NCI-H2081 (cell line): ENCODE measurements at regions not wholly inside any gene's neighbourhood (a gene's known extent, or its start where the extent isn't known, plus 50 kb on each side); places are given as distances from the start of the nearest gene placed in this dataset.

Experiments
- DNase-seq, 2 experiments: peaks; one replicate each; lab custom pipeline; 2025; lab: John Stamatoyannopoulos, UW

DNA sequence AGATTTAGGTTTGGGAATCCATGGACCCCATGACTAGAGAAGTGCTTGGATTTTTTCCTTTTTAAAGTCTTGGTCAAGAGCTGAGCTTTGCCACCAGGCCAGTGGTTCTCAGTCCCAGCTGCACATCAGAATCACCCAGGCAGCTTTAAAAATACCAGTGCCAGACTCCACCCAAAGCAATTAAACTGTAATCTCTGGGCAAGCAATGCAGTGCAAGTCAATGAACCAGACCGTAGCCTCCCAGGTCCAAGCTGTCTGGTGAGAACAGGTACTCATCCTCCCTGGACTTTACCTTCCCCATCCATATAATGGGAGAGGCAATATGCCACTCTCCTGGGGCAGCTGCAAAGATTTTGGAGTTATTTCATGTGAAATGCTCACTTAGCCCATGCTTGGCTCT, 223.1 kb upstream of the CDH5 start:
- no peak for DNase-seq

DNA sequence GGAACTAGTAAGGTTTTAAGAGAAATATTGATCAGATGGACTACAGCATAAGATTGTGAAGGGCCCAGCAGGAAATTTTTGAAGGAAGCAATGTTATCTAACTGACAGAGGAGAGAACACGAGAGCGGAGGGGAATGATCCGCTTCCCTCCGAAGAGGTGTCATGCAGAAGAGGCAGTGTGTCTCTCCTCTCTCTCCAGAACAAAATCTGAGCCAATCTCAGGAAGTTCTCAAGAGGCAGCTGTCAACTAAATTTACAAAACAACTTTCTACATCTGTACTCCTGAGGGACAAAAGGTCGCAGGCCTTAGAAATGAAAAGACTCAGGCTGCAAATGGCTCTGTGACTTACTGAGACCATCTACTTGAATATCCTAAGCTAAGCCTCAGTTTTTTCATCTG, 224.6 kb upstream of the CDH5 start:
- DNase-seq, result no peak

DNA sequence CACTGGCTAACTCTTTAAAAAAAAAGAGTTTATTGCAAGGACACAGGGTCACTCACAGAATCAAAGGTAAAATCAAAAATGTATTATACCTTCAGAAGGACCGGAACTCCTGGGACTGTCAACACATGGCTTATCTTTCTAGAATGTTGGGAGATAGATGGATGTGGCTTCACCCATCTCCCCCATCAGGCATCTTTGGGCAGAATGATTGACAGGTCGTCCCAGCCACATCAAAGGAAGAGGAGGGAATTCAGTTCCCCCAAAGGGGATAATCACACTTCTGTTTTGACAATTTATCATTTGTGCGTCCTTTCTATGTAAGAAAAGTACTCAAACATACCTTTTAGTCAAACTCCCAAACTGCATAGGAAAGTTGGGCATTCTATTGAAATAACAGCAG, 228.6 kb upstream of the CDH5 start:
- no peak for DNase-seq

DNA sequence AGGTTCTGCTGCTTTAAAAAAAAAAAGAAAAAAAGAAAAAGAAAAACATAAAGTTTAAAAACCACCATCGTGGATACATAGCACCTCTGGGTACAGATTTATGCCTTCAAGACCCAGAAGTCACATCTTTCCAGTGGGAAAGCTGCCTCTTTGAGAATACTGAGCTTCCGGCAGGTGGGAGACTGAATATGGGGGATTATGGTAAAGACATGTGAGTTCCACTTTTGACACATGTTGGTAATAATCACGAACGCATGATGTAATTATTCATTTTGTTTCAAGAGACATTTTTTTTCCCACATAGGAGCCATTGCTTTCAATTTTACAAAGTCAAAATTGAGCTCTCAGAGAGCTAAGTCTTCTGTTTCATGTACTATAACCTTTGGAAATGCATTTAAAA, 229.7 kb upstream of the CDH5 start:
- DNase-seq, result no peak

DNA sequence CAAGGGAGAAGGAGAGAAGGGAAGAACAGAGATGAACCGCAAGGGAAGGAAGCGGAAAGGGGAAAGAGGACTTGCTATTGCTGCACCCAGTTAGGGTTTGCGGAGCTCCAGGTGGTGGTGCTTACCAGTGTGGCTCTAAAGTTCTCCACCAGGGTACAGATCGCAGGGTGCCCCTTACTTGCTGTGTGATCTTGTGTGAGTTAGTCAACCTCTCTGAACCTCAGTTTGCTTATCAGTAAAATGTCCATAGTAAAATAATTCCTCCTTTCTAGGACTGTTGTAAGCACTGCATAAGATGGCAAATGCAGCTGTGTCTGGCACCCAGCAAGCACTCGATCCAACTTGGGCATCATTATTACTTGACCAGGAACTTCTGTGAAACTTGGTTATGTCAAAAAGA, 230.7 kb upstream of the CDH5 start:
- no peak for DNase-seq

DNA sequence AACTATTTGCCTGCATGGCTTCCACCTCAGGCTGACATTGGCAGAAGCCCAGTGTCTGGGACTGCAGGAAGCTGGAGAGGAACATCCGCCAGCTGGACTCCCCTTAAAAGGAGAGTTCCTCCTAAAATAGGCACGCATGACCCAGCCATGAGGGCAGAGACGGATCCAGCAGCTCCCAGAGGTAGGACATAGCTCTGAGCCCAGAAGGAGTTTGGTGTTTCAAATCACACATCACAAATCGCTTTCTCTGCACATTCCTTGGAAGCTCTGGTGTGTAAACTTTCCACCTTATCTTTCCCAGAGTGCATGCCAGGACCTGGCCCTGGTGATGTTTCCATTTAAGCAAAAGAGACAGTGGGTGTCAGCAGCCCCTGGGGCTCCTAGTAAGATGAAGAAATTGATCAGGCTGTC, 231.1 kb upstream of the CDH5 start:
- no peak for DNase-seq

DNA sequence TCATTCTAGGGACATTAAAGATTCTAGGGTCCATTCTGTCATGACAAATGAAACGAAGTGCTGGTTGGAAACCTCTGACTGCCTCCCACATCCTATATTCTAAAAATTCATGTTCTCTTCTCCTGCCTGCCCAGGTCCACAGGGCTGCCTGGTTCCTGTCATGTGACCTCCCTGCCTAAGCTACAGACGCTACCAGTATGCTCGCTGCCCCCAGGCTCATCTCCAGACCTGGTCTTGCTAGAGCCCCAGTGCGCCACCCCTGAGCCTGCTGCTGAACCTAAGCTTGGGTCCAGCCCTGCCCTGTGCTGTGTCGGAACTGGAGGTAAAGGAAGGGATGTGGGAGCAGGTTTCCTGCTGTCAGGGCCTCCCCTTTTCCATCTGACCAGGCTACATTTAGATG, 231.6 kb upstream of the CDH5 start:
- no peak for DNase-seq

DNA sequence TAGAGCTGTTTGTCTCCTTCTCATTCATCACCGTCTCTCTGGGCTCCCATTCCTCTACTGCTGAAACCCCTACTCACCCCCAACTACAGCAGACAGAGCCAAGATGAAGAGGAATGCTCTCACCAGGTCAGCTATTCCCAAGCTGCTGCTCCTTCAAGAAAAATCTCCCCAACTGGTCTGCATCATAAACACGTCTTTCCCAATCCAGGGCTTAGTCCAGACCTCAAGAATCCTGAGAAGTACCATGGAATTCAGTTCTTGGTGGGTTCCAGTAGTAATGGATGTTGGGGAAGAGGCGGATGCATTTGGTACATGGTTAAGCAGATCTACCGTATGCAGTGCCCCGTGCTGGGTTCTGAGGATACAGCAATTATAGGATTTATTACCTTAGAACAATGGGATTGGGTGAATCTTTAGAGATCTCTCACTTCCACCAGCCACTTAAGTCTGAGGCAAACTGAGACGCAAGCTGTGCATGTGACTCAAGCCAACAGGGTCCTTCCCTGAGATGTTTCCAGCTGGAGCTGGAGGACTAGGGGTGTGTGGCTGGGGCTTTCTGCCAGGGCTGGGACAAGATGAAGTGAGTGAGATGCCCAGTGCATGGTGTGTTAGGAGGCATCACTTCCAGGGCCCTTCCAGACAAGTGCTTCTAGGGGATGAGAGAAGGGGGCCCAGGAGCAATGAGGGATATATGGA, 232.7 kb upstream of the CDH5 start:
- DNase-seq, result no peak

DNA sequence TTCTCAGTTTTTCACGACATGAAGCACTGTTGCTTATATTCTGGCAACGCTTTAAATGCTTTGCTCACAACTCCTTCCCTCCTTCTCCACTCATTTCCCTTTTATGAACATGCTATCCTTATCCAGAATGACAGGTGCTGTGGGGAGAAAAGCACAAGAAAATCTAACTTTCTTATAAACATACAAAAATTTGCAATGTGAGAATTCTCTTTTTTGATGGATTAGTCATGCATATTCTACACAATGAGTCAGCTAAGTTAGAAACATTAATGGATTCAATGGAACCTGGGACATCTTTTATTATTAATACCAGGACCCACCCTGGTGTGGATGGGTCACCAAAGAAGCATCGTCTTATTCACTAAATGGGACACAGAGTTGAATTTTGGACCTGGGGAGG, 234.6 kb upstream of the CDH5 start:
- DNase-seq, result no peak

DNA sequence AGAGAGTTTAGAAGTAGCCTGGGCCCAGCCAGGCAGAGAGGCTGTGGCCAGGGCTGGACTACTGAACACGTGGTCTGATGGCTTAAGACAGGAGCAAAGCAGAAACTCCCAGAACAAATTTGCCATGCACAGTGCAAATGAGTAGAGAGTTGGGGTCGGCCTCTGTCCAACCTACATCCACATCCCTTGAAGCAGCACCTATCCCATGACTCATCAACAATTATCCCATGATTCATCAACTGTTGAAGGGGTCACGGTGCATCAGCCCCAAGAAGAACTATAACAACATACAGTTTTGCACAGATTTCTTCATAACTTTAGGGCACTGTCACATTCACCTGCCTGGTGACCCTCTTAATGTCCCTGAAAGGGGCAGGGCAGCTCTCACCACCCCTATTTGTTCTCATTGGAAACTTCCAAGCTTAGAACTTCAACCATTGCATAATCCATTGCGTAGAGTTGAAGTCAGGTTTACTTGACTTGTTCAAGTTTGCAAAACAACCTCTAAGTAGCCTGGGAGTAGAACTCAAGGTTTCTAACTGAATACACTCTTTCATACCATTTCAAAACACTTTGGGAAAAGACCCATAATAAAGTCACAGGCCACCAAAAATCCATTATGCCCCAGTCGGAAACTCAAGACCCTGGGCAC, 235.2 kb upstream of the CDH5 start:
- no peak for DNase-seq

DNA sequence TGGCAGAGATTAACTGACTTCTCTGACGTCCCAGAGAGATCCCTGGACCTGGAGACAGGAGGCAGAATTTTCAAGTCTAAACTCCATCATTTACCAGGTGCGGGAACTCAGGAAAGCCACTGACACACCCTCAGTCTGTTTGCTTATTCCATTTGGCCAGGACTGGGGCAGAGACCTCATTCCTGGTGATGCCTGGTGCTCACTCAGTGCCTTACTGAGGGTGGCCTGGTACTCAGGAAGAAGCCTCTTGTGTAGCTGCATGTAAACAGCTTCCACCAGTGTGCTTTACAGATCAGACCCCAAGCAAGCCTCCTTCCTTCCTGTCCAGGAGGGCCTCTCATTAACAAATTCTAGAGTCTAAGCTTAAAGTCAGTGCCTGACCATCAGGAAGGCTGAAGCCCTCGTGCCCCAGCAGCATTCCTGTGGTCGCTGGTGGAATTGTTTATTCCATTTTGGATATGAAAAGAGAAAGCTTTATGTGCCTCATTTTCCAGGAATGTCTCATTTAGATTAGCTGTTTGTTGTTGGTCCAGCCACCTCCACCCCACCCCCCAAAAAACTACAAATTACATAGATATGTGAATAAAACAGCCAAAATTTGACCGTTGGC, 236.1 kb upstream of the CDH5 start:
- DNase-seq, result no peak

DNA sequence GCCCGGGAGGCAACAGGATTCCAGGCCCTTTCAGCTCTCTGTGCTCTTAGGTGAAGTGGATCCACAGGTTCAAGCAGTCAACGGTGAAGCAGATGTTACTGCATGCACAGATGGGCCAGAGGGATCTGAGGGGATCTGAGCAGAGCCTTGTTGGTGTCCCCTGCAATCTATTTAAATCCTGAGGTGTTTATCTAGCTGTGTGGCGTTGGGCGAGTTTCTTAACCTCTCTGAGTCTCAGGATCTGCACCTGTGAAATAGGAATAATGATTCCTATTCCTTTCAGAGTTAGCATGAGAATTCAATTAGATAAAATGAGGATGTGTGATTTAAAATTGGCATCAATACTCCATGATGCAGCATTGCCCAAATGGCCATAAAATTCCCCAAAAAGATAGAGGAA, 237.3 kb upstream of the CDH5 start:
- no peak for DNase-seq

DNA sequence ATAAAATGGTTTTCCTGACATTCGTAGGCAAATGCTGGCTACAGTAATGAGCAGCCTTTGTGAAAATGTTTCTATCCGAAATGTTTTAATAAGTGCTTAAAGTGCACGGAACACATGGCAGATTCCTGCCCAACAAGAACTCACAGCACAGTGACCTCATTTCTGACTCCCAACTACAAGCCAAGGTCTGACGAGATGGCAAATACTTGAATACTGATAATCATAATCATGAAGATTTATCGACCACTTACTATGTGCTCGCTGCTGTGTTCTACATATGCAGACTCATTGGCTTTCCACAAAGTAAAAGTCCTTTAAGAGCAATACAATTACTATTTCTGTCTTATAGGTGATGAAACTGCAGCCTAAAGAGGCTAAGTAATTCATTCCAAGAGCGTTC, 238.1 kb upstream of the CDH5 start:
- no peak for DNase-seq

DNA sequence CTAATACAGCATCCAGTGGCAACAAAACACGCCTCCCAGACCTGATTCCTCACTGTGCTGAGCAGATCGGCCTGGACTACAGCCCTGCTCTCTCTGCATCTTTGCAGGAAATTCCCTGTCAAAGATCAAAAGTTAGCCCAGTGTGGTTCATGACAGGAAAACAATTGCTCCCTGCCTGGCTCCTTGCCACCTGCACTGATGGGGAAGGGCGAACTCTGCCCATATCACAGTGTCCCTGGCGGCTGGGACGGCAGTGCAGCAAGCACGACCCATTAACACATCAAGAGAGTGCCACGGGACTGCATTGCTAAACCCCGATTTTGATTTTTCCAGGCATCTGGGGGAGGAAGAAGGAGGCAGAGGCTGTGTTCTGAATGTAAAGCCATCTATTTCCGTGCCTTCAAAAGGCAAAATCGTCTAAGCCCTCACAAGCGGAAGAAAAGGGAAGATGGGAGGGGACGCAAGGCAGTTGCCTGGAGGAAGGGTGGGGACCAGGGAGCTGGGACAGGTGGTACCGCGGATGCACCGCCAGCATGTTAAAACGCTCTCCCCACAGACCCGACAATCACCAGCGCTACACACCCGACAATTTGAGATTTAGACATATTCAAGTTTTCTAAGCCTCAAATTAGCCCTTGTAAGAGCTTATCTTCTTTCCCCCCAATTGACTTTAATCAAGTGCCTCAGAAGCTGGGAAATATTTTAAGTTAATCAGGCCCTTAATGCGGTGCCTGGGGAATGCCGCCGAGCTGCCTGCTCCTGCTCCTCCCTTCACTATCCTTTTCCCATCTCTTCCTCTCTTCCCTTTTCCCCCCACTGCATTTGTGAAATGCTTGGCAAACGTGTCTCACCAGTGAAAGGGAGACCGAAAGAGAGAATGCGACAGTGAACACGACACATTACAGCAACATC, 238.8 kb upstream of the CDH5 start:
- DNase-seq, result no peak

DNA sequence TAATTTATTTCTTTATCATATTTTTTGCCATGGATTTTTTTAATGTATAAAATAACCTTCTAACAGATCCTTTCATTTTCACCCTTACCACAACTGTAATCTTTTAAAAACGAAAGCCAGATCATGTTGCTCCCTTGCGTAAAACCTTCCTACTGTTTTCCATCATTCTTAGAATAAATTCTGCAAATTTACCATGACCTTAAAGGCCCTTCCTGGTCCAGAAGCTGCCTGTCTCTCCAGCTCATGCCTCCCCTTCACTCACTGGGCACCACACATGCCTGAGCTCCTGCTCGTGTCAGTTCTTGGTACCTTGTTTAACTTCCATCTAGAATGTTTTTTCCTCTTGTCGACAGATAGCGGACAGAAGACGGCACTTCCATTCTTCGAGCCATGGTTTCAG, 245.0 kb upstream of the CDH5 start:
- DNase-seq, result no peak

DNA sequence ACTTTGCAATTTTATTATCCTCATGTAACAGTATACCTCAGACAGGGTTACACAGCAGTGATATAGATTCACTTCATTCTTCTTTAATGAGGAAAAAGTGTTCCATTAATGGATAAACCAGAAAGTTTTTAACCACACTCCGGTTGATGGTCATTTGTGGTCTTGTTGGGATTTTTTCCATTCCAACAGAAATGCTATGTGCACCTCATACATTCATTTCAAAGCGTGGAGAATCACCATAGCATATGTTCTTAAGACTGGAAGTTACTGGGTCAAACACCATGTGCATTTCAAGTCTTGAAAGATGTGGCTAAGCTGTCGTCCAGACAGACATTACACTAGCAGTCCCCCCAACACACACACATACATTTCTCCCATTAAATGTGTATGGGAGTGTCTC, 245.8 kb upstream of the CDH5 start:
- no peak for DNase-seq

DNA sequence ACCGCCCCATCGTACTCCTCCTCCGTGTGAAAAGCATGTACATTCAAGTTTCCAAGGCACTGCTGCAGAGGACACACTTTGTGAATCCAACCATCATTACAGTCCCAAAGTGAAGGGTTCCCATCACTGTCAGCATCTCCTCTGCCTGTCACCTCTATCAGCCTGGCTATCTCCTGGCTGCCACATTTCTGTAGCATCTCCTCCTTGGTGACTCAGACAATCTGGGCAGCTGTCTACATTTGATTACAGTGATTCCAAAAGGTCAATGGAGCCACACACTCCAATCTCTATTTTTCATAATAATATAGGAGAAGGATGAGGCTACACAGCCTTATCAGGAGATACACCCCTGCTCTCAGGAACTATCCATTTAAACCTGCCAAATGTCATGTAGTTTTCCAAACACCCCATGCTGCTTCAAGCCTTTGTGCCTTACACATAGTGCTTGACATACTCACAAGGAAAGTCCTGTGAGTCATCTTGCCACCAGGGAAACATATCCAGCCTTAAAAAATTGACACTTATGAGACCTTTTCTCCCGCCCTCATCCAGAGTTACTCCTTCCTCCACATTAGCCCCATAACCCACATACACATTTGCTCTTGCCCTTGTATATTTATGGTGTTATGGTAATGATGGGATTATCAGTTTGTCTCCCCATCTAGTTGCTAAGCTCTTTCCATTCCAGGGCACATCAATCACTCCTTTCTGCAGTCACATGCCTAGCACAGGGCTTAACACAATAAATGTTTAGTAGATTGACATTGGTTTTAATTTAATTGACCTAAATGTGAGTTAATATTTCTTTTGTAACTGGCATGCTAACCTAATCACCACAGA, 250.1 kb upstream of the CDH5 start:
- DNase-seq, result no peak

DNA sequence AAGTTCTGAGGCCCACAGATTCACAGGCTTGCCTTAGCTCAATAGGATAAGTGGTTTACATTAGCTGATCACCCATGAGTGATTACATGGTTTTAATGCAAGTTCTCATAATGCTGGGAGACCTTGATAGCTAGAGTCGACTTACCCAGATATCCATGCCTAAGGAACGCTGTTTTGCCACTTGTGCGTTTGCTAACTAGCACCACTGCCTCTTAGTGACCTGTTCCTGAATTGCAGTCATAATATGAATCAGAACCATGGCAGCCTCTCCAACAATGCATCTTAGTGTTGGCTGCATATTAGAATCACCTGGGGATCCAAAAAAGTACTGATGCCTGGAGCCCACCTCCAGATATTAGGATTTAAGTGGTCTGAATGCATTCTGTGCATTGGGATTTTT, 251.1 kb upstream of the CDH5 start:
- DNase-seq, result no peak

DNA sequence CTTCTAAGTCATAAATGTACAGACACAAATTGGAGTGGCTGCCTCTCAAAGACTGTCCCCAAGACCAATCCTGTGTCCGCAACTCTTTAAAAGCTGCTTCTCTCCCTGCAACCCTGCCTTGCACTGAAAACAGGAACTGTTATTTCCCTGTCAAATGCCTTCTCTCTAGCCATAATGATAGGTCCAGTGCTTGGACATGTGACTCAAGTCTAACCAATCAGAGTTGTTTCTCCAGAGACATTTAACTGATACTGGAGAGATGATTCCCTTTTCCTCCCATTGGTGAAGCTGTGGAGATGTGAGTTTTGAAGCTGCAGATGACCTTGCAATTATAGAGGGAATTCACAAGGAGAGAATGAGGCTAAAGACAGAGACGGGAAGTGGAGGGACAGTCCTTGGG, 253.3 kb upstream of the CDH5 start:
- no peak for DNase-seq

DNA sequence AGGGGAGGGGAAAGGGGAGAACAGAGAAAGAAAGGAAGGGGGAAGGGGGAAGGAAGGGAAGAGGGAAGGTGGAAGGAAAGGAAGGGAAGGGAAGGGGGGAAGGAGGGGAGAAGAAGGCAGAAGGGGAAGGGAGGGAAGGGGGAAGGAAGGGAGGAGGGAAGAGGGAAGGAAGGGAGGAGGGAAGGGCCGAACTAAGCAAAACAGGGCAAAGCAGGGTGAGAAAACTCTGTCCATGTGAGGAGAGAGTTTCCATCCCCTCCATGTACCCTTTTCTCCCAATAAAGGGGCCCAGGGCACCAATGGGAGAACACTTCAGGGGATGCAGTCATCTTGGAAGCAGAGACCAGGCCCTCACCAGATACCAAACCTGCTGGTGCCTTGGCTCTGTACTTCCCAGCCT, 256.8 kb upstream of the CDH5 start:
- no peak for DNase-seq

DNA sequence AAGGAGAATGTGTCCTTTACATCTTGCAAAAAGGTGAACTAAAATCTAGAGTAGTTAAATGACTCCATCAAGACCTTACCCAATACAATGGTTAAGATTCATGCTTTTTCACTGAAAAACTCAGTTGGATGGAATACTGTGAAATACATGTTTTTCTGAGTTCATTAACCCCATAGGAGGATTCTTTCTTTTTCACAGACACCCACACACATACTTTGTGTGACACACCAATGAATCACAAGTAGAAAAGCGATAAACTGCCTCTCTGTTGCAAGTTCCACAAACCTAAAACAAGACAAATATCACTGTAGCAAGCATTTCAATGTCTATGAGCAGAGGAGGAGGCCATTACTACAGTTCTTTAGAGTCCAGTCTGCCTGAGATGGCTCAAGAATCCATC, 258.8 kb upstream of the CDH5 start:
- DNase-seq, result no peak

DNA sequence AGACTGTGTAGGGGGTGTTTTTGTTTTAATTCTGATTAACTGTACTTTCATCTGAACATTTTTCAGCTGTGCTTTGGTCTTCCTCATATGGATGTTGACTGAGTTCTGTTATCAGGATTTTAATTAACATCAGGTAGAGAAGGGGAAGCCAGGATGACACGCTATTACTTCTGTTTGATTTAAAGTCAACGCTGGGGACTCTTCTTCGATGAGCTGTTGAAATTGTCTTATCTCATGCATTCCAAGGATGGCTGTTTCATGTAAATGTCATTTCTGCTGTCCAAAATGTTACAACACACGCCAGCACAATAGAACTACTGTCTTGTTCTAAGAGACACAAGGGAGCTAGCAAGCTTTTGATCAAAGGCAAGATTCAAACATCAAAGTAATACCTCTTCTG, 263.3 kb upstream of the CDH5 start:
- DNase-seq, result no peak
